HCT116 (cell line): ENCODE measurements at regions not wholly inside any gene's neighbourhood (a gene's known extent, or its start where the extent isn't known, plus 50 kb on each side); places are given as distances from the start of the nearest gene placed in this dataset.

Experiments
- ATAC-seq: fragments of 200-7000 bp; cut with Tn5 transposase; 2 replicates; pipeline ENCODE4 v1.9.1; 2020; ENCODE audit warnings: mild to moderate bottlenecking, moderate library complexity
- BruUV-seq: library from RNA; stranded (reverse); fragments of 400-500 nt; replicated peaks from 2 replicates; lab custom pipeline; 2021; lab: Mats Ljungman, UMichigan
- CTCF ChIA-PET: fragments of 300-600 bp; sonication (Branson Sonifier 250); formaldehyde crosslinking; loops from one replicate; lab custom pipeline; 2021; ENCODE audit warnings: antibody characterized with exemption; lab: Charles Lee
- POLR2A ChIA-PET: fragments of 300-600, 350-600 bp; sonication (Branson Sonifier 250); formaldehyde crosslinking; loops from one replicate; lab custom pipeline; 2021; ENCODE audit warnings: antibody characterized with exemption; lab: Charles Lee
- RAD21 ChIA-PET, 2 experiments: fragments of 300-600 bp; sonication (Branson Sonifier 250); formaldehyde crosslinking; loops; one replicate each; lab custom pipeline; 2023; ENCODE audit warnings: low total read pairs in 2 of 2; ENCODE audit not compliant: uncharacterized antibody in 2 of 2, unreplicated experiment in 2 of 2, low non-redundant PET in 1 of 2; lab: Charles Lee
- DNase-seq: peaks from one replicate; pipeline ENCODE4 v3.0.0-alpha.2; 2010; ENCODE audit warnings: low read depth, low spot score
- H2AFZ ChIP-seq: fragments of 200-600 bp; shearing (Covaris generic), sonication (generic); 2 replicates; pipeline ENCODE4 v1.6.1; 2017; ENCODE audit warnings: low read depth, mixed run types, mixed read lengths, antibody characterized with exemption, low read length; ENCODE audit not compliant: poor library complexity, severe bottlenecking
- H3K27ac ChIP-seq: 2 replicates; pipeline ENCODE4 v1.5.1; 2012; ENCODE audit warnings: low read depth, low read length
- H3K27me3 ChIP-seq: fragments of 200-600 bp; sonication (generic); 2 replicates; pipeline ENCODE4 v1.6.1; 2016; ENCODE audit warnings: mixed run types, low read length, mixed read lengths; ENCODE audit not compliant: insufficient read depth
- H3K36me3 ChIP-seq, 2 experiments: fragments of 200-500 bp in 1 of 2; fragments of 200-600 bp in 1 of 2; sonication (Bioruptor generic) in 1 of 2; sonication (generic) in 1 of 2; 2 replicates each; pipeline versions ENCODE4 v1.5.1 to v1.6.1; 2014 to 2016; ENCODE audit warnings: low read length in 2 of 2, inconsistent platforms in 1 of 2, mixed read lengths in 1 of 2, mixed run types in 1 of 2; ENCODE audit not compliant: insufficient read depth in 2 of 2, control insufficient read depth in 1 of 2
- H3K4me1 ChIP-seq, 2 experiments: fragments of 200-600 bp in 1 of 2; sonication (generic) in 1 of 2; 2 replicates each; pipeline versions ENCODE4 v1.5.1 to v1.6.1; 2012 to 2017; ENCODE audit warnings: low read length in 2 of 2, inconsistent platforms in 1 of 2, mild to moderate bottlenecking in 1 of 2, mixed read lengths in 1 of 2, mixed run types in 1 of 2, moderate library complexity in 1 of 2; ENCODE audit not compliant: insufficient read depth in 2 of 2, control insufficient read depth in 1 of 2
- H3K4me2 ChIP-seq: fragments of 200-600 bp; sonication (generic); 2 replicates; pipeline ENCODE4 v1.6.1; 2017; ENCODE audit warnings: mixed run types, low read length, mixed read lengths
- H3K4me3 ChIP-seq, 2 experiments: fragments of 200-600 bp in 1 of 2; sonication (generic) in 1 of 2; replicated peaks in 1 of 2; 2 replicates each; pipeline ENCODE4 v1.5.1; 2011 to 2016; ENCODE audit warnings: low read length in 2 of 2, control low read depth in 1 of 2, low read depth in 1 of 2, mild to moderate bottlenecking in 1 of 2, mixed read lengths in 1 of 2, mixed run types in 1 of 2
- H3K79me2 ChIP-seq: fragments of 200-600 bp; sonication (generic); 2 replicates; pipeline ENCODE4 v1.6.1; 2017; ENCODE audit warnings: mild to moderate bottlenecking, mixed run types, low read length, moderate library complexity, mixed read lengths; ENCODE audit not compliant: insufficient read depth
- H3K9ac ChIP-seq: fragments of 200-600 bp; sonication (generic); 2 replicates; pipeline ENCODE4 v1.6.1; 2016; ENCODE audit warnings: low read length, mixed read lengths
- H3K9me2 ChIP-seq: fragments of 200-600 bp; sonication (generic), shearing (Covaris generic); 2 replicates; pipeline ENCODE4 v1.6.1; 2017; ENCODE audit warnings: mixed run types, mild to moderate bottlenecking, moderate library complexity; ENCODE audit not compliant: insufficient read depth
- H3K9me3 ChIP-seq, 2 experiments: fragments of 200-500 bp in 1 of 2; fragments of 200-600 bp in 1 of 2; sonication (Bioruptor generic) in 1 of 2; sonication (generic) in 1 of 2; 2 replicates each; pipeline ENCODE4 v1.6.1; 2014 to 2017; ENCODE audit warnings: low read length in 2 of 2, mixed read lengths in 2 of 2, inconsistent platforms in 1 of 2, low read depth in 1 of 2, mild to moderate bottlenecking in 1 of 2, mixed run types in 1 of 2, moderate library complexity in 1 of 2; ENCODE audit not compliant: control insufficient read depth in 1 of 2, insufficient read depth in 1 of 2
- H4K20me1 ChIP-seq: fragments of 200-600 bp; sonication (generic), shearing (Covaris generic); 2 replicates; pipeline ENCODE4 v1.6.1; 2017; ENCODE audit warnings: mixed run types, mild to moderate bottlenecking, moderate library complexity; ENCODE audit not compliant: insufficient read depth
- EZH2phosphoT487 ChIP-seq: fragments of 200-600 bp; IDR thresholded peaks from 2 replicates; pipeline ENCODE4 v1.6.1; 2018; ENCODE audit warnings: antibody characterized with exemption, borderline replicate concordance
- POLR2AphosphoS5 ChIP-seq: IDR thresholded peaks from 2 replicates; pipeline ENCODE4 v1.6.1; 2011; ENCODE audit warnings: mild to moderate bottlenecking, low read depth, low read length, moderate library complexity
- SP1 ChIP-seq: IDR thresholded peaks from 2 replicates; pipeline ENCODE4 v1.6.1; 2012; ENCODE audit warnings: low read depth
- YY1 ChIP-seq: IDR thresholded peaks from 2 replicates; pipeline ENCODE4 v1.6.1; 2011; ENCODE audit warnings: low read length, low read depth, moderate library complexity, mild to moderate bottlenecking; ENCODE audit not compliant: insufficient replicate concordance; ENCODE audit errors: extremely low read depth
- ZFX ChIP-seq: fragments of 450-650 bp; IDR thresholded peaks from 2 replicates; pipeline ENCODE4 v1.6.1; 2017
- intact Hi-C: fragments of 100-400 bp; cut with micrococcal nuclease; formaldehyde crosslinking; loops from 2 replicates; pipeline ENCODE4 v1.10.0; 2022
- TF ChIP-seq, protein P1 (sequence below), 3 experiments: fragments of 200-600 bp in 1 of 3; sonication (generic) in 1 of 3; IDR thresholded peaks in 2 of 3; conservative IDR thresholded peaks in 1 of 3; 2 replicates each; pipeline ENCODE4 v1.5.1; 2012 to 2017; ENCODE audit warnings: low read depth in 2 of 3, low read length in 2 of 3, antibody characterized with exemption in 1 of 3, borderline replicate concordance in 1 of 3, control low read depth in 1 of 3, mild to moderate bottlenecking in 1 of 3, mixed read lengths in 1 of 3, mixed run types in 1 of 3, moderate library complexity in 1 of 3; ENCODE audit not compliant: insufficient read depth in 1 of 3
- TF ChIP-seq, protein P2 (sequence below): IDR thresholded peaks from 2 replicates; pipeline ENCODE4 v1.6.1; 2012
- TF ChIP-seq, protein P3 (sequence below): IDR thresholded peaks from 2 replicates; pipeline ENCODE4 v1.6.1; 2011; ENCODE audit warnings: mild to moderate bottlenecking, low read length, moderate library complexity; ENCODE audit not compliant: insufficient replicate concordance; ENCODE audit errors: extremely low read depth
- TF ChIP-seq, protein P4 (sequence below): IDR thresholded peaks from 2 replicates; pipeline ENCODE4 v1.6.1; 2012

DNA sequence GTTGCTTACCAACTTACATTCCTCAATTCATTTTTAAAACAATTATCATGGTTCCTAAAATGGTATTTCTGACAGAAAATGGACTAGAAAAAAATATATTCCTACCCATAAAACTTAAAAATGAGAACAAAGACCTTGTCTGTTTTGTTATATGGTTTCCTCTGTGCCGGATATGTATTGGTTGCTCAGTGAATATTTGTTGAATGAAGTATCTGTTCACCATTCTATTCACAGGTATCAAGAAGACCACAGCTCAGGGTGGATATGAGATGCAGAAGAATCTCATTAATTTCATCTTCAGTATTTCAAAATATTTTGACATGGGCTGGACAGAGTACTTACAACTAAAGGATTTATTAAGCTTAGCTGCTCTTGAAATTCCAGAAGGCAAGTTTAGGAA lies 58.1 kb downstream of the TUSC7 start:
- no TSS peak for BruUV-seq
- H3K4me3 ChIP-seq = no peak overlapping the region
- ATAC-seq (no peak), DNase-seq (no peak)
- no peaks in the 10 kb centered on the region for H4K20me1 ChIP-seq
- ChIA-PET CTCF (no interaction called here), POLR2A (no interaction called here), RAD21 (no interaction called here)
- intact Hi-C loops = no loop called here
- no peaks in the 10 kb centered on the region for H3K9me3 ChIP-seq
- H3K4me2 ChIP-seq = no peak overlapping the region
- H3K79me2 ChIP-seq = no peaks in the 10 kb centered on the region
- no peak overlapping the region for H3K9ac ChIP-seq
- TF ChIP-seq EZH2phosphoT487 = no peak
- TF ChIP-seq ZFX = no peak
- TF ChIP-seq POLR2AphosphoS5 = no peak
- TF ChIP-seq, protein P1, sequence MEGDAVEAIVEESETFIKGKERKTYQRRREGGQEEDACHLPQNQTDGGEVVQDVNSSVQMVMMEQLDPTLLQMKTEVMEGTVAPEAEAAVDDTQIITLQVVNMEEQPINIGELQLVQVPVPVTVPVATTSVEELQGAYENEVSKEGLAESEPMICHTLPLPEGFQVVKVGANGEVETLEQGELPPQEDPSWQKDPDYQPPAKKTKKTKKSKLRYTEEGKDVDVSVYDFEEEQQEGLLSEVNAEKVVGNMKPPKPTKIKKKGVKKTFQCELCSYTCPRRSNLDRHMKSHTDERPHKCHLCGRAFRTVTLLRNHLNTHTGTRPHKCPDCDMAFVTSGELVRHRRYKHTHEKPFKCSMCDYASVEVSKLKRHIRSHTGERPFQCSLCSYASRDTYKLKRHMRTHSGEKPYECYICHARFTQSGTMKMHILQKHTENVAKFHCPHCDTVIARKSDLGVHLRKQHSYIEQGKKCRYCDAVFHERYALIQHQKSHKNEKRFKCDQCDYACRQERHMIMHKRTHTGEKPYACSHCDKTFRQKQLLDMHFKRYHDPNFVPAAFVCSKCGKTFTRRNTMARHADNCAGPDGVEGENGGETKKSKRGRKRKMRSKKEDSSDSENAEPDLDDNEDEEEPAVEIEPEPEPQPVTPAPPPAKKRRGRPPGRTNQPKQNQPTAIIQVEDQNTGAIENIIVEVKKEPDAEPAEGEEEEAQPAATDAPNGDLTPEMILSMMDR (IDR thresholded peaks at IDR 0.05 in 2 of 3, conservative IDR thresholded peaks at IDR 0.05 in 1 of 3; ENCODE audit: borderline replicate concordance in 1 of 3, insufficient read depth in 1 of 3, low read depth in 2 of 3, low read length in 2 of 3) = no peak
- TF ChIP-seq, protein P2, sequence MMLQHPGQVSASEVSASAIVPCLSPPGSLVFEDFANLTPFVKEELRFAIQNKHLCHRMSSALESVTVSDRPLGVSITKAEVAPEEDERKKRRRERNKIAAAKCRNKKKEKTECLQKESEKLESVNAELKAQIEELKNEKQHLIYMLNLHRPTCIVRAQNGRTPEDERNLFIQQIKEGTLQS = no peak
- TF ChIP-seq YY1 = no peak
- TF ChIP-seq, protein P3, sequence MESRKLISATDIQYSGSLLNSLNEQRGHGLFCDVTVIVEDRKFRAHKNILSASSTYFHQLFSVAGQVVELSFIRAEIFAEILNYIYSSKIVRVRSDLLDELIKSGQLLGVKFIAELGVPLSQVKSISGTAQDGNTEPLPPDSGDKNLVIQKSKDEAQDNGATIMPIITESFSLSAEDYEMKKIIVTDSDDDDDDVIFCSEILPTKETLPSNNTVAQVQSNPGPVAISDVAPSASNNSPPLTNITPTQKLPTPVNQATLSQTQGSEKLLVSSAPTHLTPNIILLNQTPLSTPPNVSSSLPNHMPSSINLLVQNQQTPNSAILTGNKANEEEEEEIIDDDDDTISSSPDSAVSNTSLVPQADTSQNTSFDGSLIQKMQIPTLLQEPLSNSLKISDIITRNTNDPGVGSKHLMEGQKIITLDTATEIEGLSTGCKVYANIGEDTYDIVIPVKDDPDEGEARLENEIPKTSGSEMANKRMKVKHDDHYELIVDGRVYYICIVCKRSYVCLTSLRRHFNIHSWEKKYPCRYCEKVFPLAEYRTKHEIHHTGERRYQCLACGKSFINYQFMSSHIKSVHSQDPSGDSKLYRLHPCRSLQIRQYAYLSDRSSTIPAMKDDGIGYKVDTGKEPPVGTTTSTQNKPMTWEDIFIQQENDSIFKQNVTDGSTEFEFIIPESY = no peak
- TF ChIP-seq, protein P4, sequence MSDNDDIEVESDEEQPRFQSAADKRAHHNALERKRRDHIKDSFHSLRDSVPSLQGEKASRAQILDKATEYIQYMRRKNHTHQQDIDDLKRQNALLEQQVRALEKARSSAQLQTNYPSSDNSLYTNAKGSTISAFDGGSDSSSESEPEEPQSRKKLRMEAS = no peak
- no peak for TF ChIP-seq SP1
- H3K27me3 ChIP-seq = no peaks in the 10 kb centered on the region
- no peak overlapping the region for H2AFZ ChIP-seq
- no peak overlapping the region for H3K27ac ChIP-seq
- H3K36me3 ChIP-seq = no peaks in the 10 kb centered on the region
- no peaks in the 10 kb centered on the region for H3K4me1 ChIP-seq
- no peaks in the 10 kb centered on the region for H3K9me2 ChIP-seq
